NB4 (cell line): ENCODE measurements at regions not wholly inside any gene's neighbourhood (a gene's known extent, or its start where the extent isn't known, plus 50 kb on each side); places are given as distances from the start of the nearest gene placed in this dataset.

Source experiments
- DNase-seq: peaks from one replicate; pipeline ENCODE4 v3.0.0; 2010; ENCODE audit warnings: low read depth
- H3K4me3 ChIP-seq: one replicate; pipeline ENCODE4 v1.5.1; 2011; ENCODE audit warnings: mild to moderate bottlenecking, low read depth, low read length, moderate library complexity
- MYC ChIP-seq: IDR thresholded peaks from 2 replicates; pipeline ENCODE4 v1.6.1; 2011; ENCODE audit warnings: low read depth, low read length
- POLR2A ChIP-seq: IDR thresholded peaks from 2 replicates; pipeline ENCODE4 v1.6.1; 2011; ENCODE audit warnings: mild to moderate bottlenecking; ENCODE audit not compliant: insufficient read length; ENCODE audit errors: extremely low read depth
- TF ChIP-seq, protein P1 (sequence below): IDR thresholded peaks from 2 replicates; pipeline ENCODE4 v1.6.1; 2011; ENCODE audit warnings: low read depth, low read length
- TF ChIP-seq, protein P2 (sequence below): IDR thresholded peaks from one replicate; pipeline ENCODE4 v1.5.1; 2012; ENCODE audit warnings: low read depth, low read length

DNA sequence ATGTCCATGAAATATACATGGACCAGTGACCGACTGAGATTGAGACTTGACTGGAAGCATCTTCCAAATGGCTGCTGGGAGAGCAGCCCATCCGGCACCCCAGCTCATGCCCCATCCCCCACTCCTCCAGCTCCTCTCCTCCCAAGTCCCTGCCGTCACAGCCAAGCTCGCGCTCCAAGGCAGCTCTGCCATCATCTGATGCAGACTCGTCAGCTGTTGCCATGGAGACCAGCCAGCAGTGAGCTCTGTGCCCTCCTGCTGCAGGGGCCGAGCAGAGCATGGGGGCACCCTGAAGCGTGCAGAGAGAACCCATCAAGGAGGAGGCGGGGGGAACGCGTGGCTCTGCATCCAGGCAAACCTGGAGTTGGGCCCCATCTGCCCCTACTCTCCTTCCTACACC, 74.5 kb upstream of the TNRC6C start:
- DNase-seq, result no peak
- TF ChIP-seq MYC (no peak), POLR2A (no peak)
- TF ChIP-seq, protein P1, sequence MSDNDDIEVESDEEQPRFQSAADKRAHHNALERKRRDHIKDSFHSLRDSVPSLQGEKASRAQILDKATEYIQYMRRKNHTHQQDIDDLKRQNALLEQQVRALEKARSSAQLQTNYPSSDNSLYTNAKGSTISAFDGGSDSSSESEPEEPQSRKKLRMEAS, result no peak
- TF ChIP-seq, protein P2, sequence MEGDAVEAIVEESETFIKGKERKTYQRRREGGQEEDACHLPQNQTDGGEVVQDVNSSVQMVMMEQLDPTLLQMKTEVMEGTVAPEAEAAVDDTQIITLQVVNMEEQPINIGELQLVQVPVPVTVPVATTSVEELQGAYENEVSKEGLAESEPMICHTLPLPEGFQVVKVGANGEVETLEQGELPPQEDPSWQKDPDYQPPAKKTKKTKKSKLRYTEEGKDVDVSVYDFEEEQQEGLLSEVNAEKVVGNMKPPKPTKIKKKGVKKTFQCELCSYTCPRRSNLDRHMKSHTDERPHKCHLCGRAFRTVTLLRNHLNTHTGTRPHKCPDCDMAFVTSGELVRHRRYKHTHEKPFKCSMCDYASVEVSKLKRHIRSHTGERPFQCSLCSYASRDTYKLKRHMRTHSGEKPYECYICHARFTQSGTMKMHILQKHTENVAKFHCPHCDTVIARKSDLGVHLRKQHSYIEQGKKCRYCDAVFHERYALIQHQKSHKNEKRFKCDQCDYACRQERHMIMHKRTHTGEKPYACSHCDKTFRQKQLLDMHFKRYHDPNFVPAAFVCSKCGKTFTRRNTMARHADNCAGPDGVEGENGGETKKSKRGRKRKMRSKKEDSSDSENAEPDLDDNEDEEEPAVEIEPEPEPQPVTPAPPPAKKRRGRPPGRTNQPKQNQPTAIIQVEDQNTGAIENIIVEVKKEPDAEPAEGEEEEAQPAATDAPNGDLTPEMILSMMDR, result no peak
- no peak overlapping the region for H3K4me3 ChIP-seq

DNA sequence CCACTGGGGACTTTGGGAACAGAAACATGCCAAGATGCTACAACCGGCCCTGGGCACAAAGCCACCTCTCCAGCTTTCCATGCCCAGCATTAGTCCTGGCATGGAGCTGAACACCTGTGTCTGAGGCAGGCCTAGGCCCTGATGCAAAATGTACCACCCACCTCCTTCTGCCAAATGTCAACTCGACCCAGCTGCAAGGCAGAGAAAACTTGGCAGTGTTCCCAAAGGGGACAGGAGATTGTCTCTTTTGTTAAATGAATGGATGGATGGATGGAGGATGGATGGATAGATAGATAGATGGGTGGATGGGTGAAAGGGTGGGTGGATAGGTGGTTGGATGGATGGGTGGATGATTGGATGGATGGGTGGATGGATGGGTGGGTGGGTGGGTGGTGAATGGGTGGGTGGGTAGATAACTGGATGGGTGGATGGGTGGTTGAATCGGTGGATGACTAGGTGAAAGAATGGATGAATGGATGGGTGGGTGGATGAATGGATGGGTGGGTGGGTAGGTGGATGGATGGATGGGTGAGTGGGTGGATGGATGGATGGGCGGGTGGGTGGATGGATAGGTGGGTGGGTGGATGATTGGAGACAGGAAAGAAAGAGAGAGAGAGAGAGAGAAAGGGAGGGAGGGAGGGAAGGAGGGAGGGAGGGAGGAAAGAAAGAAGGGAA, 73.4 kb upstream of the TNRC6C start:
- no peak overlapping the region for H3K4me3 ChIP-seq
- no peak for TF ChIP-seq MYC
- TF ChIP-seq POLR2A, result no peak
- TF ChIP-seq, protein P1, result no peak
- TF ChIP-seq, protein P2, result no peak
- DNase-seq, result no peak

GRCh38 chr17:77885678-77886386, 72.7 kb upstream of the TNRC6C start:
- TF ChIP-seq, protein P2, result no peak
- no peak overlapping the region for H3K4me3 ChIP-seq
- no peak for DNase-seq

DNA sequence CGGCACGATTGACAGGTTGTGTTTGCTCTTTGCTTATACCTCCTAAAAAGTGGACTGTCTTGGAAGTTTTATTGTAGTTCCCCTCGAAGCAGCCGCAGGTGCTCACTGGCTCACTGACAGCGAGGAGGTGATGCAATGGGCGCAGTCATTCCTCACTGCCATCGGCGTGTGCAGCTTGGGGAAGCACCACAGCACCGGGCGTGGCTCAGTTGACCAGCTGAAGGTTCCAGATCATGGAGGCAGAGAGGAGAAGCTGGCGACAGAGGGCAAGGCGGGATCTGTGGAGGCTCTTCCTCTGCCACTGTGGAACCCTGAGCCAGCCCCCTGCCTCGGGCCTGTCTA, 72.1 kb upstream of the TNRC6C start:
- H3K4me3 ChIP-seq, result no peak overlapping the region
- TF ChIP-seq, protein P2, result no peak
- no peak for TF ChIP-seq POLR2A
- TF ChIP-seq, protein P1, result 0 out of 2 replicates have a peak, but pooled peaks have one; percentile 34
- peak; percentile 31; the same call in 1 of the 2 replicates for TF ChIP-seq MYC
- peak; percentile 67 for DNase-seq

- no peak overlapping the region for H3K4me3 ChIP-seq
- TF ChIP-seq, protein P1, result no peak
- TF ChIP-seq, protein P2, result no peak
- DNase-seq, result no peak
Observed at GRCh38 chr17:77887110-77887463, 71.4 kb upstream of the TNRC6C start.
